NCI-H146 (cell line): ENCODE measurements at regions not wholly inside any gene's neighbourhood (a gene's known extent, or its start where the extent isn't known, plus 50 kb on each side); places are given as distances from the start of the nearest gene placed in this dataset.
A peak's percentile ranks its signal among the peaks of the same experiment; 100 is the strongest.

ENCODE experiments used
- DNase-seq: peaks from one replicate; lab custom pipeline; 2025; lab: John Stamatoyannopoulos, UW

DNA sequence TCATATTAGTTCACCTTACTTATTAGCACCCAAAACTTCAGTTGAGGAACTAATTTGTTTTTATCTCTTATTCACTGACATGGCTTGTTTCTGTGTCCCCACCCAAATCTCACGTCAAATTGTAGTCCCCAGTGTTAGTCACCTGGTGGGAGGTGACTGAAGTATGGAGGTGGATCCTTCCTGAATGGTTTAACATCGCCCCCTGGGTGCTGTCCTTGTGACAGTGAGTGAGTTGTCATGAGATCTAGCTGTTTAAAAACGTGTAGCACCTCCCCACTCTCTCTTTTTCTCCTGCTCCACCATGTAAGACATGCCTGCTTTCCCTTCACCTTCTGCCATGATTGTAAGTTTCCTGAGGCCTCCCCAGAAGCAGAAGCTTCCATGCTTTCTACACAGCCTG lies 75.0 kb upstream of the HECTD2 start:
- DNase-seq = peak; percentile 5

- peak; percentile 24 for DNase-seq
Measured at GRCh38 chr10:91339729-91340128, 70.4 kb upstream of the HECTD2 start.

DNA sequence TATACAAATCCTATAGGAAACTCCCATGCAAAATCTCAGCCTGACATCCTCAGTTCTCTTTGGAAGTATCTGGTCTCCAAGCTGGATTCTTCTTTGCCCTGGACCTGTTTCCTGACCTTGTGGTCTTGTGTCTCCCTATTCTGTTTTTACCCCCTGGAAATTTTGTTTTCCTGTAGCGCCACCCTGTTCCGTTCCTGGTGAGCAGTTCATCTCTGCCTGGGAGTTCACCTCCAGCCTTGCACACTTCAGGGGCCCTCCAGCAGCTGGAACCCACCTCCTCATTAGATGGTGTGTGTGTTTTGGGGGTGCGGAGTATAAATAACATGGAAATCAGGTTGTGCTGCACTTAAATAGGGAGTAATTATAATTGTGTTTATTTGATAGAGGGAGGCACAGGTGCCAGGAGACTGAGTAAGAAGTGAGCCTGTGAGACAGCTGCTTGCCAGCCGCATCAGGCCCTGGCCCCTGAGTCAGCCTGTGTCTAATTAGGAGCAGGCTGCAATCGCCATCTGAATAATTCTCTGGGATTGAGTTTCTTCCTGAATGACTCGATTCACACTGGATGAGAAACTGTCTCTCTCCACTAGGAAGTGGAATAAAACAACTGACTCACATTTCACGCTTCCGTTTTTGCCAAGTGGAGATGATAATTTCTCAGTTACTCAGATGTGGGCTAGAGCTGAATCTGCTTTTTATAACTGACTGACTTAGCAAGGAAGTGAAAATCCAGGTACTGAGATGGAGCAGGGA lies 69.4 kb upstream of the HECTD2 start:
- peak; percentile 90 for DNase-seq

DNA sequence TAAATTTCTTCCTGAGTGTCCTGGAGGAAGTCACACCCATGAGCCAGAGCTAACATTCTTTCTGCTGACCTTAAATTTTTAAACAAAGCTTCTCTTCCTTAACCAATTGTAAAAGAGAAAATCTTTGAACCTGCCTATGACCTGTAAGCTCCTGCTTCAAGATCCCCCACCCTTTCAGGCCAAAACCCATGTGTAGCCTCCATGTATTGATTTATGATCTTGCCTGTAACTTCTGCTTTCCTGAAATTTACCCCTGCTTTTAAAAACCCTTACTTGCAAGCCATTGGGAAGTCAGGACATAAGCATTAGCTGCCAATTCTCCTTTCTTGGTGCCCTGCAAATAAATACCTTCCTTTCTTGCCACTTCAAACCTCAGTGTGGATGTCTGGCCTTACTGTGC lies 68.5 kb upstream of the HECTD2 start:
- DNase-seq = no peak

DNA sequence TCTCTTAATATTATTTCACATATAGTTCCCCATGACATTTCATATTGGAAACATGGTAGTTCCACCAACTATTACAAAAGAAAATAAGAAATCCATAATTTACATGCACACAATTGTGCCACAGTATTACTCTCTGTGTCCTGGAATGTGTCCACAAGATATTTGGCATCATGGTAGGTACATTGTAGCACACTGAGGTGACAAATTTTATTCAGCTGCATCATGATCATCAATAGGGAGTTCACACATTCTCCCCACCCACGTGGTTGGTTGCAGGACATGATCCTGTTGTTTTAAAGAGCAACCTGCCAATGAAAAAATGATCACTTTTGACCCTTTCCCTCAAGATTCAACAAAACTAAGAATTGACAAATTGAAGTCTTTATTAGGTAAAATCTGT lies 67.1 kb upstream of the HECTD2 start:
- no peak for DNase-seq

DNA sequence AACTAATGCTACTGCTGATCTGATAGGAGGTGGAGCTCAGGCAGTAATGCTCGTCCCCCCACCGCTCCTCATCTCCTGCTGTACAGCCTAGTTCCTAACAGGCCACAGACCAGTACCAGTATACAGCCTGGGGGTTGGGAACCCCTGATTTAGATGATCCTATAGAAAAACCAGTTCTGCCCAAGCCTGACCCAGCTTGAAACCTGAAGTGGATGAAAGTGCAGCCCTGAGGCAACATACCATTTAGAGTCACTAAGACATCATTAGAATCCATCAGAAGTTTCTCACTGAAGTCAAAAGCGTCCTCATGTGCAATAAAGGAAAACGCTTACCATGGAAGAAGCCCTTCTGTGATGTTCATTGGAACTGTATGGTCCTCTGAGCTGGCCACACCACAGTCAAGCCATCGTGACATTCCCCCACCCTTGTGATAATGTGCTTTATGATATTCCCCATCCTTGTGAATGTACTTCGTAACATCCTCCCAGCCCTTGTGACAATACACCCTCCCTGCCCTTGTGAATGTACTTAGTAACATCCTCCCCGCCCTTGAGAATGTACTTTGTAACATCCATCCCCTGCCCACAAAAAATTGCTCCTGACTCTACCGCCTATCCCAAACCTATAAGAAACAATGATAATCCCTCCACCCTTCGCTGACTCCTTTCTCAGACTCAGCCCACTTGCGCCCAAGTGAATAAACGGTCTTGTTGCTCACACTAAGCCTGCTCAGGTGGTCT lies 65.9 kb upstream of the HECTD2 start:
- DNase-seq = no peak

DNA sequence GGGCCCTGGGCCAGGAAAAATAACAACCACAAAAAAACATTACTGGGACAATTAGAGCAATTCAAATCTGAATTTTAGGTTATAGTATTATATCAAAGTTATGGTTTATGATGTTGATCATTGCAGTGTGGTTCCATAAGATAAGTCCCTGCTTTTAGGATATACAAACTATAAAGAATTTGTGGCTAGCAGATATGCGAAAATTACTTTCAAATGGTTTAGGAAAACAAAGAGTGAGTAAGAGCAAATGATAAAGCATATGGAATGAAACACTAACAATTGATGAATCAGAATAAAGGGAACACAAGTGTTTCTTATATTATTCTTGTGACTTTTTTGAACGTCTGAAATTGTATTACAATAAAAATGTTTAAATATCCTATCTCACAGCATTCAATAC lies 64.4 kb upstream of the HECTD2 start:
- no peak for DNase-seq

GRCh38 chr10:91347529-91347928 lies 62.6 kb upstream of the HECTD2 start:
- DNase-seq = no peak

DNA sequence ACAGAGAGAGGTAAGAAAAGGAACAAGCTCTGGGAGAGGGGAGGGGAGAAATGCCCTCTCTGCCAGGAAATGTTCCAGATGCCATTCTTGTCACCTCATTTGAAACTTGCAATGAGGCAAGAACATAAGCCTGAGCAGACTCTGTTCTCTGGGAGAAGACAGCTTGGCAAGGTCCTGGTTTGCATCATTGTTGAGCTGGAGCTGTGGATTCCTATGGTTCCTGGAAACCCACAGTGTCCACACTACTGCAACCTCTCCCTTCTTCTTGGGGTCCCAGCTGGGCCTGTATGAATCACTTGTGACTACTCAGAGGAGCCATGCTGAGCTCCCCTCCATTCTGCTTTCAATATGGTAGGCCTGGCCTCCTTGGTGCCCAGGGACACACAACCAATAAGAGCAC lies 60.8 kb upstream of the HECTD2 start:
- DNase-seq = no peak

GRCh38 chr10:91350651-91351081 lies 59.5 kb upstream of the HECTD2 start:
- no peak for DNase-seq

- DNase-seq = no peak
Measured at GRCh38 chr10:91352760-91353159, 57.4 kb upstream of the HECTD2 start.

DNA sequence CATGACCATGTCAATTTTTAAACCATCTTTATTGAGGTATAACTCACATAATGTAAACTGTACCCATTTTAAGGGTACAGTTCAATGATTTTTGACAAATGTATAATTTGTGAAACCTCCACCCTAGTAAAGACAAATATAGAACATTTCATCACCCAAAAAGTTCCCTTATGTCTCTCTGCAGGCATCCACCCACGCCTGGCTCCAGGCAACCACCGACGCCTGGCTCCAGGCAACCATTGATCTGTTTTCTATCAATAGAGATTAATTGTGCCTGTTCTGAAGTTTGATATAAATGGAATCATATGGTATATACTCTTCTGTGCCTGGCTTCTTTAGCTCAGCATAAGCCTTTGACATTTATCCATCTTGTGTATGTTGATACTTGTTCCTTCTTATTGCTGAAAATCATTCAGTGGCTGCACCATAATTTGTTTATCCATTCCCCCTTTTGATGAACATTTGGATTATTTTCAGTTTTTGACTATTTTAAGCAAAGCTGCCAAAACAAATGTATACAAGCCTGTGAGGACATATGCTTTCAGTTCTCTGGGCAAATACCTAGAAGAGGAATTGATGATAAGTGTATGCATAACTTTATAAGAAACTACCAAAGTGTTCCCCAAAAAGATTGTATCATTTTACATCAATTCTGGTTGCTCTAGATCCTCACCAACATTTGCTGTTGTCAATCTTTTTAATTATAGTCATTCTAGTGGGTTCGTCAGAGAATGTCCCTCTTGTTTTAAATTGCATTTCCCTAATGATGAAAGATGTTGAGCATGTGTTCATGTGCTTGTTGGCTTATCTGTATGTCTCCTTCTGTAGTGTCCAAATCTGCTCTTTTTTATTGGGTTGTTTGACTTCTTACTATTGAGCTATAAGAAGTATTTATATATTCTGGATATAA lies 55.7 kb upstream of the HECTD2 start:
- peak; percentile 34 for DNase-seq

DNA sequence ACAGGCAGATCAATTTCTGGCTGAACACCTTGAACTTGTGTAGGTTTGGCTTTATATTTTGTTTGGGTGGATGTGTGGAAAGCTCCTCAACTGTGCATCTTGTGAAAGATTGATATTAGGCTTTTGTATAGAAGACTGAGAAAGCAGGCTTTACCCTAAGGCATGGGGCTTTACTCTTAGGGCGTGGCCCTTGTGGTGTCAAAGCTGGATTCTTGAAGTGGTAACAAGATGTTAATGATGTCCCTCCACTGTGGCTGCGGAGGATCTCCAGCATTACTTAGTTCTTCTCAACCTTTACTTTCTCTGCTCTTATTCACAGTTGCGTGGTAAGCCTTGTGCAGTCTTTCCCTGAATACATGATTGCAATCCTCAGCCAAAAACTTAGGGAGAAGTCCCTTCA lies 54.1 kb upstream of the HECTD2 start:
- no peak for DNase-seq

DNA sequence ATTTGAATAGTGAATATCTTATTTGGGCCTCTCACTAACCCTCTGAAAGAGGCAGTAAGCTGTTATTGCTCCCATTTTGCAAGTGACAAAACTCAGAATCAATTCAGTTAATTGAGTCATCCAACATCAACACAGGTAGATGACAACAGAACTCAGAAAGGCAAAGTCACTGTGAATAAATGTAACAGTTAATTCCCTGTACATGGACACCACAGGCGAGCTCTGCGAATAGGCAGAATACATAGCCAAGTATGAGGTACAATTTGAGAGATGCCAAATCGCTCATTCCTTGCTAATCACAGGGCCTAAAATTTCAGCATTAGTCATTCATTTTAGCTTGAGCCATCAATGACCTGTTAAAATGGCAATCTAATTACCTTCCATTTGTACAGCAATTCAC lies 52.6 kb upstream of the HECTD2 start:
- no peak for DNase-seq
